Right atrium auricular region (tissue), 2 donors: ENCODE measurements at regions not wholly inside any gene's neighbourhood (a gene's known extent, or its start where the extent isn't known, plus 50 kb on each side); places are given as distances from the start of the nearest gene placed in this dataset.

Experiments
- DNase-seq: peaks from one replicate; pipeline ENCODE4 v3.0.0-alpha.2; 2019; ENCODE audit warnings: low spot score
- H3K27ac ChIP-seq, 2 donors: fragments of 200-600 bp; sonication (generic); 1 replicate in 1 of 2; 2 replicates in 1 of 2; pipeline ENCODE4 v1.5.1; 2016 to 2019
- H3K27me3 ChIP-seq, 2 donors: fragments of 200-600 bp; sonication (generic); one replicate each; pipeline versions ENCODE4 v1.5.1 to v1.6.0; 2017 to 2019
- H3K36me3 ChIP-seq: fragments of 200-600 bp; sonication (generic); one replicate; pipeline ENCODE4 v1.5.1; 2016
- H3K4me1 ChIP-seq, 2 donors: fragments of 200-600 bp; sonication (generic); one replicate each; pipeline versions ENCODE4 v1.5.1 to v1.6.0; 2017 to 2019
- H3K4me3 ChIP-seq, 2 donors: fragments of 200-600 bp; sonication (generic); 1 replicate in 1 of 2; 2 replicates in 1 of 2; pipeline ENCODE4 v1.5.1; 2017 to 2019; ENCODE audit warnings: mild to moderate bottlenecking in 1 of 2, moderate library complexity in 1 of 2
- H3K9me3 ChIP-seq, 2 donors: fragments of 200-600 bp; sonication (generic); one replicate each; pipeline ENCODE4 v1.5.1; 2019
- TF ChIP-seq, protein P1 (sequence below), 2 donors: fragments of 200-600 bp; sonication (generic); IDR thresholded peaks; one replicate each; pipeline ENCODE4 v1.5.1; 2019; ENCODE audit warnings: antibody characterized with exemption in 2 of 2

DNA sequence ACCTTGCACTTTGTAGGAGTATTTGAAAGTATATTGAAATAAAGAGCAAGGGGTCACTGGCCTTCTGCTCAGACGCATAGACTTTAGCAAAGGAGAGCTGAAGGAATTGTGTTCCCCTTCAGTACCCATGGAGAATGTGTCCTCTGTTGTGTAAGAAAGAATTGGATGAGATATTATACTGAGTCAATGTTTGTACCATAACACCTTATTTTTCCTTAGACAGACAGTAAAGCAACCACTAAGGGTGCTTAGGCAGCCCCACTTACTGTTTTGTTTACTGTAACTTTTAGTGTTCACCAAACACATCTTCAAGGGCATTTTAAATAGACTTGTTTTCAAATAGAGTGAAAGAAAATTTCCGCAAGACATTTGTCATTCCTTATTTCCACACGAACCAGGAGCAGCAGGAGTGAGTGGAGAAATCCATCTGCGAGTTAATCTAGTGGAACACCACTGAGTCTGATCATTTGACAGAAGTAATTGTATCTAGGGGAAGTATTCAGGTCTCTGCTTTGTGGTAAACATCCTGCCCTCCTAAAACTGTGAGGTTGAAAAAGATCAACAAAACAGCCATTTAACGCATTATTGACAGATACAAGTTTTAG, 89.5 kb downstream of the SLIT2 start:
- TF ChIP-seq, protein P1, sequence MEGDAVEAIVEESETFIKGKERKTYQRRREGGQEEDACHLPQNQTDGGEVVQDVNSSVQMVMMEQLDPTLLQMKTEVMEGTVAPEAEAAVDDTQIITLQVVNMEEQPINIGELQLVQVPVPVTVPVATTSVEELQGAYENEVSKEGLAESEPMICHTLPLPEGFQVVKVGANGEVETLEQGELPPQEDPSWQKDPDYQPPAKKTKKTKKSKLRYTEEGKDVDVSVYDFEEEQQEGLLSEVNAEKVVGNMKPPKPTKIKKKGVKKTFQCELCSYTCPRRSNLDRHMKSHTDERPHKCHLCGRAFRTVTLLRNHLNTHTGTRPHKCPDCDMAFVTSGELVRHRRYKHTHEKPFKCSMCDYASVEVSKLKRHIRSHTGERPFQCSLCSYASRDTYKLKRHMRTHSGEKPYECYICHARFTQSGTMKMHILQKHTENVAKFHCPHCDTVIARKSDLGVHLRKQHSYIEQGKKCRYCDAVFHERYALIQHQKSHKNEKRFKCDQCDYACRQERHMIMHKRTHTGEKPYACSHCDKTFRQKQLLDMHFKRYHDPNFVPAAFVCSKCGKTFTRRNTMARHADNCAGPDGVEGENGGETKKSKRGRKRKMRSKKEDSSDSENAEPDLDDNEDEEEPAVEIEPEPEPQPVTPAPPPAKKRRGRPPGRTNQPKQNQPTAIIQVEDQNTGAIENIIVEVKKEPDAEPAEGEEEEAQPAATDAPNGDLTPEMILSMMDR (IDR thresholded peaks at IDR 0.05), result no peak
- Histone ChIP-seq H3K4me1 (no peaks in the 10 kb centered on the region), H3K4me3 (no peak overlapping the region)

DNA sequence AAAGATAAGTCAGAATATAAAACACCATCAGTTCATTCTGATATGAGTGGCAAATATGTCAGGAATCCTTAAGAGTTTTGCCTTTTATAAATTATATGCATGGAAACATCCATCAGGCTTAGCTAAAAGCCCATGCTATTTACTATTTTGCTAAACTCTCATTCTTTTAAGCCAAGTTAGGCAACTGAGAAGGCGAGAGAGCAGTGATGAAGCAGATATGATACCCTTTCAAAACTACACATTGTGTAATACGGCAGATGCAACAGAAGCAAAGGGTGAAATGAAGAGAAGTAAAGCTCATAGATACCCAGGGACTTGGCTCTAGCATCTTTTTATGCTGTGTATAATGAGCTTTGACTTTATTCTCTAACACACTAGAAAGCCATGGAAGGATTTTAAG, 95.8 kb downstream of the SLIT2 start:
- TF ChIP-seq, protein P1 (IDR thresholded peaks at IDR 0.05), result no peak
- H3K9me3 ChIP-seq, result no peaks in the 10 kb centered on the region
- no peaks in the 10 kb centered on the region for H3K27me3 ChIP-seq

More for the DNA sequence above, 89.5 kb downstream of the SLIT2 start:
- Histone ChIP-seq H3K27me3 (no peaks in the 10 kb centered on the region), H3K36me3 (no peaks in the 10 kb centered on the region), H3K27ac (no peak overlapping the region), H3K9me3 (no peaks in the 10 kb centered on the region)
- DNase-seq, result no peak

DNA sequence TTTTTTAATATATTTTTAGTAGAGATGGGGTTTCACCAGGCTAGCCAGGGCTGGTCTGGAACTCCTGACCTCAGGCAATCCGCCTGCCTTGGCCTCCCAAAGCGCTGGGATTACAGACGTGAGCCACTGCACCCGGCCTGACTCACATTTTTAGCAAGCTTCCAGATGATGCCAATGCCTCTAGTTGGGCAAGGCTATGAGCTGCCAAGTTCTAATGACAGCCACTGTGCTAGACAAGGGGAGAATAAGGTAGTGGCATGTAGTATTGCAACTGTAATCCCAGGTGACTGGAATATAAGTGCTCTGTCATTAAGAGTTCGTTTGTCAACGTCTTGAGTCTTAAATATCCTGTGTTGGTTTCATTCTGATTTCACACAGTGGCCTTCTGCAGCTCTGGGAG, 96.7 kb downstream of the SLIT2 start:
- H3K9me3 ChIP-seq, result no peaks in the 10 kb centered on the region
- DNase-seq, result no peak
- H3K36me3 ChIP-seq, result no peaks in the 10 kb centered on the region
- no peak overlapping the region for H3K4me3 ChIP-seq
- H3K4me1 ChIP-seq, result no peaks in the 10 kb centered on the region
- TF ChIP-seq, protein P1 (IDR thresholded peaks at IDR 0.05), result no peak
- H3K27ac ChIP-seq, result no peak overlapping the region
- H3K27me3 ChIP-seq, result no peaks in the 10 kb centered on the region

More for the DNA sequence above, 95.8 kb downstream of the SLIT2 start:
- Histone ChIP-seq H3K4me3 (no peak overlapping the region), H3K4me1 (no peaks in the 10 kb centered on the region), H3K36me3 (no peaks in the 10 kb centered on the region), H3K27ac (no peak overlapping the region)
- DNase-seq, result no peak

DNA sequence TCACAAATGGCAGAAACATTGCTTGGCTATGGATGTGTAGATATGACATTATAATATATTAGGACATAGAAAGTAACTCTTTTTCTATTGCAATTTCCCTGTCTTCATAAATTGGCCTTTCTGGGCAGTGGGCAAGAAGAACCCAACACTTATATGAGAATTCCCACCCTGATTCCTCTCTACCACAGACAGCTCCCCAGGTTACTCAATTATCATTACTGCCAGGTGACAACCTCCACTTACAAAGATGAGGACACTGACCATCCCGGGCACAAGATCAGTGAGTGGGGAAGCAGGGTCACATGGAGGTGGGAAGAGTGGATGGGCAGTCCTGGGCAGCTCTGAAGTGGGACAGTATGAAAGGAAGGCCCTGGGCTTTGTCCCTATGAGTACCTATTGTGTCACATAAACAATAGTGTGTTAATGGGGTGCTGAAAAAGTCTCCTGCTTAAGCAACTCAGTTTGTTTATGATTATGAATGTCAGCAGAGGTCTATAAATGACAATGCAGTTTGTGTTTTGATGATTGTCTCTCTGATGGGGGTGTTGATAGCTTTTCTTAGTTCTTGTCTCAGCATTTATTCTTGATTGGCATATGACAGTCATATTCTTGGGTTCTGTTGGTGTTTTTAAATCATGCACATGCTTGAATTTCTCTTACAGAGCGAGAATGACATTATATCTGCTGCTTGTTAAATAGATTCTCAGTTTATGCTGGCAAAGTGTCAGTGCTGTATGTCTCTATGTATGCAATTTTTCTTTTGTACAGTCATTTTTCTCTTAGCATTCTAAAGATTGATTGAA, 99.9 kb downstream of the SLIT2 start:
- no peaks in the 10 kb centered on the region for H3K27me3 ChIP-seq
- DNase-seq, result no peak
- no peaks in the 10 kb centered on the region for H3K4me1 ChIP-seq
- no peaks in the 10 kb centered on the region for H3K36me3 ChIP-seq
- no peaks in the 10 kb centered on the region for H3K9me3 ChIP-seq
- TF ChIP-seq, protein P1 (IDR thresholded peaks at IDR 0.05), result no peak
- H3K27ac ChIP-seq, result no peak overlapping the region
- no peak overlapping the region for H3K4me3 ChIP-seq

DNA sequence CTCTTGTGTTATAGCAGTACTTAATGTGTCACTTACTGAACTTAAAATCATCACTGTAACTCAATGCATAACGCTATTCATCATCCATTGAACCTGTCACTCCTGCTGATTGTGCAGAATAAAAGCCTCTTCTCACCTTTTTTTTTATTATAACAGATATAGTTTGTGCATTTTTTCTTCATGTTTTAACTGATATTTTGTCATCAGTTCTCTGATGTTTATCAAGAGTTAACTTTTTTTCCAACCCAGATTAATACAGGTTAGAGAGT, 100.4 kb downstream of the SLIT2 start:
- no peak for DNase-seq
- Histone ChIP-seq H3K9me3 (no peaks in the 10 kb centered on the region), H3K4me3 (no peak overlapping the region), H3K27ac (no peak overlapping the region), H3K27me3 (no peaks in the 10 kb centered on the region), H3K4me1 (no peaks in the 10 kb centered on the region), H3K36me3 (no peaks in the 10 kb centered on the region)
- TF ChIP-seq, protein P1 (IDR thresholded peaks at IDR 0.05), result no peak
